IPS-18a (cell line): ENCODE measurements at regions not wholly inside any gene's neighbourhood (a gene's known extent, or its start where the extent isn't known, plus 50 kb on each side); places are given as distances from the start of the nearest gene placed in this dataset.

Experiments used
- H3K27ac ChIP-seq: one replicate; pipeline ENCODE4 v1.5.1; 2013; ENCODE audit warnings: low read length
- H3K27me3 ChIP-seq: one replicate; pipeline ENCODE4 v1.6.1; 2013; ENCODE audit warnings: mild to moderate bottlenecking, low read length; ENCODE audit not compliant: control insufficient read depth, insufficient read depth
- H3K36me3 ChIP-seq: one replicate; pipeline ENCODE4 v1.6.1; 2013; ENCODE audit warnings: low read depth, low read length; ENCODE audit not compliant: control insufficient read depth
- H3K4me1 ChIP-seq: one replicate; pipeline ENCODE4 v1.6.1; 2013; ENCODE audit warnings: low read depth, low read length; ENCODE audit not compliant: control insufficient read depth
- H3K4me3 ChIP-seq: one replicate; pipeline ENCODE4 v1.5.1; 2013; ENCODE audit warnings: low read length
- H3K9ac ChIP-seq: one replicate; pipeline ENCODE4 v1.6.1; 2013; ENCODE audit warnings: mild to moderate bottlenecking, low read length, moderate library complexity
- H3K9me3 ChIP-seq: one replicate; pipeline ENCODE4 v1.6.1; 2013; ENCODE audit warnings: low read depth, low read length; ENCODE audit not compliant: control insufficient read depth

DNA sequence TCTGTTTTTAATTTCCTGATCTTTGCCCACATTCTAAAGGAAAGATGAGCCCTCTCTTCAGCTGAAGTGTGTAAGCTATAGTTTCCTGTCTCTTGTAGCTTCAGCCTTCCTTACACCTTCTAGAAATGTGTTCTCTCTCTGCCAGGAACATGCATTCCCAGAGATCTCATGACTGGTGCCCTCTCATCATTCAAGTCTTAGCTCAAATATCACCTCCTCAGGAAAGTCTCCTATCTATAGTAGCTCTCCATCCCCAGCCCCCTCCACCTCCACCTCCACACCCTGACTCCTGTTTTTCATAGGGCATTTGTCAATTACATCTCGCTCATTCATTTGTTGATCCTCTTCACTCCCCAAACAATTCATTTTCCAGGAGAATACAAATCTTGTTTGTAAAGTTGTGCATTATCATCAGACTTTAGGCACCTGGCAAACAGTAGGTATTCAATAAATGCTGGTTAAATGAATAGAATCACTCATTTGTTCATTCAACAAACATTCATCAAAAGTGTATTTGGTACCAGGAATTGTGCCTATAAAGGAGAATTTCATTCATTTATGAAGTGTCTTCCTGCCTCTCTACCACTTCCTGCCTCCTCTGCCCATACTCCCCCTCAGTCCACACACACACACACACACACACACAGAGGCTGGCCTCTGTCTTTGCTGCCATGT lies 160.3 kb downstream of the BBOX1 start:
- Histone ChIP-seq H3K9me3 (no peaks in the 10 kb centered on the region), H3K4me3 (no peak overlapping the region), H3K9ac (no peak overlapping the region), H3K27me3 (no peaks in the 10 kb centered on the region), H3K4me1 (peaks cover 4% of the 10 kb centered on the region), H3K27ac (no peak overlapping the region), H3K36me3 (no peaks in the 10 kb centered on the region)

DNA sequence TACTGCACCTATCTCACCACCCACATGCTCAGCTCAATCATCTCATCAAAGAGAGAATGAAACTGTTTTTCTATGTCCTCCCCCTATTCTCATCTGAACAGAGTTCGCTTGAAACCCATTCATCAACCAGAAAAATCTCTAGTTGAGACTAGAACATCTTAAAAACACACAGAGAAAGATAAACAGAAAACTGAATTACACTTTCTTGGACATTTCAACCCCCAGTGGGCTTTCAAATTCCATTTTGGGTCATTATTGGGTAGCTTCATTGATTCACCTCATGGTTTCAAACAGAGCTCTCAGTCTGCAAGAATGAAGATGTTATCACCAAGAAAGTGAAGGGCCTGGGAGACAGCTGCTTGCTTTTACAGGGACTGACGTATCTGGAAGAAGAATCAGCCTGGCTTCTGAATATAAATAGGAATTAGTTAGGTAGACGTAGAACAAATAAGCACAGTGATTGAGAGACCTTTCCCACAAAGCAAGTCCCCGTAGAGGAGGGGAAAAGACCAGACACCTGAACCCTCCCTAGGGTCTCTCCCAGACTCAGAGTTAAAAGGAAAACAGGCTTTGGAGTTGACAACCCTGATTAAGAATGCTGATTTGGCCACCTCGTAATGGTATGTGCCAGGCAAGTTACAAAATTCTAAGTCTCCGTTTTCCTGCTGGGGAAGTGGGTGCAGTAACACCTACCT lies 155.7 kb downstream of the BBOX1 start:
- H3K27ac ChIP-seq: no peak overlapping the region
- no peaks in the 10 kb centered on the region for H3K9me3 ChIP-seq
- no peak overlapping the region for H3K4me3 ChIP-seq
- H3K4me1 ChIP-seq: no peaks in the 10 kb centered on the region
- H3K36me3 ChIP-seq: no peaks in the 10 kb centered on the region
- H3K27me3 ChIP-seq: no peaks in the 10 kb centered on the region
- H3K9ac ChIP-seq: no peak overlapping the region

DNA sequence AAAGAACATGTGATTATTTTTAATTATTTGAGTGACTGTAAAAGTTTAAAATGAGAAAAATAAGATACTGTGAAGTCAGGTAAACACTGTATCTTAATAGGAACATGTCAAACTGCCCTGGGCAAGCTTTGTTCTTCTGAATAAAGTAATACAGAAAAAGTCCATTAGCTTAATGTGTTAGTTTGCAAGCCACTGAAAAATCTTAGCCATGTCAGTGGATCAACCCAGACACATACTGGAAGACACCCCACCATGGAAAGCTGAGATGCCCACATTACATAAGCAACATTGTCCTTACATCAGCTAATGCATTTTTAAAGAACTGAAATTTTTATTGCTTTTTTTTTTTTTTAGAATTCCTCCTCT lies 155.2 kb downstream of the BBOX1 start:
- no peak overlapping the region for H3K27ac ChIP-seq
- H3K27me3 ChIP-seq: no peaks in the 10 kb centered on the region

DNA sequence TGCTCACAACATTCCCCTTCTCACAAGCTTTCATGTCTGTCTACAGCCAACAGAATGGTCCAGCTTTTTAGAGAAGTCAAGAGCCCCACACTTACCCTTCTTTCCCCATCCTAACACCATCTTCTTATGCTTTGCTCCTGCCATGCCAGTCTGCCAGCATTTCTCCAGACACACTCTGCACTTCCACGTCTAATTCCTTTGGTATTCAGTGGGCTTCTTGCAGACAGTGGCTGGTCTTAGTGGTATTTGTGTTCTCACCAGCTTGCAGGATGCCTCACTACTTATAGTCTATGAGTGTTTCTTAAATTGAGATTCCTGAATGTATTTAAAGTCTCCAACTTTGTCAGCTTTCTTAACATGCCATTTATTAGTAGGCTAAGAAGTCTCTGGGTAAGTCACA lies 154.4 kb downstream of the BBOX1 start:
- H3K27ac ChIP-seq: no peak overlapping the region
- H3K27me3 ChIP-seq: no peaks in the 10 kb centered on the region
- no peaks in the 10 kb centered on the region for H3K9me3 ChIP-seq
- H3K9ac ChIP-seq: no peak overlapping the region
- H3K4me3 ChIP-seq: no peak overlapping the region
- H3K4me1 ChIP-seq: no peaks in the 10 kb centered on the region
- H3K36me3 ChIP-seq: no peaks in the 10 kb centered on the region

More for the DNA sequence above, 155.2 kb downstream of the BBOX1 start:
- Histone ChIP-seq H3K4me3 (no peak overlapping the region), H3K36me3 (no peaks in the 10 kb centered on the region), H3K9ac (no peak overlapping the region), H3K9me3 (no peaks in the 10 kb centered on the region), H3K4me1 (no peaks in the 10 kb centered on the region)

DNA sequence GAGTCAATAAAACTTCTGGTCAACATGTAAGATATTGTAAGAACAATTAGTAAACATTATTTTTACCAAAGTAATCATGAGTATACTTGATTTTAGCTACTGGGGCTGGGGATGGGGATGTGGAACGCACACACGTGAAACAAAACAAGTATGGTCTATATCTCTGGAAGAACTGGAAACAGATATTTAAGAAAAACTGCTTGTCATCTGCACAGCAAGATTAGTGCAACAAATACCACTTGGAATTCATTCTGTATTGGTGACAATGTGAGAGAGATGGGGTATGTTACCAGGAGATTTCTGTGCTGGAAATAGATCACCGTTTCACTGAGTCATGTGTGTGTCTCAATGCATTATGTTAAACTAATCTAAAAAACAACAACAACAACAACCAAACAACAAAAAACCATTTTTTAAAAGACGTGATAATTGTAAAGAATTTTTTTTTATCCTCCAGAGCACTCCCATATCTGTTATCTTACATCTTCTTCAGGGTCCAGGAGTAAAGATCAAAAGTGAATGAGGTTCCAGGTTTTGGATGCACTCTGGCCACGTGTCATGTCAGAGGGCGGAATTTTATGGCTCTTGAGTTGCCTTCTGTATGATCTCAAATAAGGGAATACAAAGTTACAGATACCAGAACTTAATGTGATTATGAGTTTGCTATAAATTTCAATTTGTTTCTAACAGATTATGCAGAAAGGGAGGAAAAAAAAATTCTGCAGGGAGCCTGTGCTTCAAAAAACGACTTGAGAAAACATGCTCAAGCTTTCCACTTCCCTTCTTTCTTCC lies 153.0 kb downstream of the BBOX1 start:
- no peaks in the 10 kb centered on the region for H3K9me3 ChIP-seq
- no peak overlapping the region for H3K4me3 ChIP-seq
- H3K4me1 ChIP-seq: no peaks in the 10 kb centered on the region
- no peaks in the 10 kb centered on the region for H3K36me3 ChIP-seq
- H3K27ac ChIP-seq: no peak overlapping the region
- no peak overlapping the region for H3K9ac ChIP-seq
- H3K27me3 ChIP-seq: no peaks in the 10 kb centered on the region

DNA sequence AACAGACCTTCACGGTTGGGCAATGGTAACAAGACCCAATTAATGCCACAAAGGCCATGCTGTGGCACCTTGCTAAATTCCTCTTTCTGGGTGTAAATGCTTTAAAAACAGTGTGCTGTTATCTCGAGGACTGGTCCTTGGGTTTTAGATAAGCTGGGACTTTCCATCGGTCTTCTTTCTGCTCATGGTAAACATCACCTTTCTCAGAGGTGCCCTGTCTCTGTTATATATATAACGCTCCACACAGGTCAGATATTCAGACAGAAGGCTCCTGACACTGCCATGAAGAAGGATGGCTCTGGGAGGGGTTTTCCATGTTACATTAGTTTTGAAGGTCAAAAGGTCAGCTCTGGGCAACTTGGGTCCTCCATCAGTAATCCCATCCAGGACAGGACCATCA lies 151.6 kb downstream of the BBOX1 start:
- Histone ChIP-seq H3K27me3 (no peaks in the 10 kb centered on the region), H3K4me3 (no peak overlapping the region), H3K9ac (no peak overlapping the region), H3K4me1 (no peaks in the 10 kb centered on the region), H3K27ac (no peak overlapping the region), H3K9me3 (no peaks in the 10 kb centered on the region), H3K36me3 (no peaks in the 10 kb centered on the region)

- H3K36me3 ChIP-seq: no peaks in the 10 kb centered on the region
- no peaks in the 10 kb centered on the region for H3K27me3 ChIP-seq
- H3K9me3 ChIP-seq: no peaks in the 10 kb centered on the region
- no peak overlapping the region for H3K9ac ChIP-seq
- H3K4me3 ChIP-seq: no peak overlapping the region
- no peak overlapping the region for H3K27ac ChIP-seq
- H3K4me1 ChIP-seq: no peaks in the 10 kb centered on the region
Observed at GRCh38 chr11:27191639-27192038, 151.0 kb downstream of the BBOX1 start.

DNA sequence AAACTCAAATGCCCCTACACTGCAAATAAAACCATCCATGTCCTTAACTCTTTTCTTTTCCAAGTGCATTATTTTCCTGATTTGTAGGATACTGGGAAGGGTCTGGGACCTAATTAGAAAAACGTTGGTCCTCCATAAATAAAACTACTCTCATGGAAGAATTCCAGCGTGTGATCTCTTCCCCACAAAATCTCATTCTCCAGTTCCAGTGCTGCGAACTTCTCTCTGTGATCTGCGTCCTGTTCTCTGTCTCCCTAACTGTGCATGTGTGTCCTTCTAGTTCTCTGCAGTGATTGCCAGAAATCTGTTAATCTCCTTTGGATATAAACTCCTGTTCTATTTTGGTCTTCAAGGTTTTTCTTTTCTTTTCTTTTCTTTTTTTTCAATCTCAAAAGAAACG lies 148.1 kb downstream of the BBOX1 start:
- no peak overlapping the region for H3K4me3 ChIP-seq
- no peaks in the 10 kb centered on the region for H3K36me3 ChIP-seq
- no peak overlapping the region for H3K27ac ChIP-seq
- H3K9me3 ChIP-seq: no peaks in the 10 kb centered on the region
- no peaks in the 10 kb centered on the region for H3K27me3 ChIP-seq
- no peak overlapping the region for H3K9ac ChIP-seq
- H3K4me1 ChIP-seq: no peaks in the 10 kb centered on the region

GRCh38 chr11:27187848-27188621 lies 147.4 kb downstream of the BBOX1 start:
- Histone ChIP-seq H3K9ac (no peak overlapping the region), H3K36me3 (no peaks in the 10 kb centered on the region), H3K9me3 (no peaks in the 10 kb centered on the region), H3K27me3 (no peaks in the 10 kb centered on the region), H3K4me3 (no peak overlapping the region), H3K4me1 (no peaks in the 10 kb centered on the region), H3K27ac (no peak overlapping the region)

GRCh38 chr11:27187075-27187847 lies 146.6 kb downstream of the BBOX1 start:
- H3K27ac ChIP-seq: no peak overlapping the region
- no peaks in the 10 kb centered on the region for H3K27me3 ChIP-seq
- no peak overlapping the region for H3K9ac ChIP-seq
- H3K4me3 ChIP-seq: no peak overlapping the region
- no peaks in the 10 kb centered on the region for H3K36me3 ChIP-seq
- no peaks in the 10 kb centered on the region for H3K4me1 ChIP-seq
- H3K9me3 ChIP-seq: no peaks in the 10 kb centered on the region

DNA sequence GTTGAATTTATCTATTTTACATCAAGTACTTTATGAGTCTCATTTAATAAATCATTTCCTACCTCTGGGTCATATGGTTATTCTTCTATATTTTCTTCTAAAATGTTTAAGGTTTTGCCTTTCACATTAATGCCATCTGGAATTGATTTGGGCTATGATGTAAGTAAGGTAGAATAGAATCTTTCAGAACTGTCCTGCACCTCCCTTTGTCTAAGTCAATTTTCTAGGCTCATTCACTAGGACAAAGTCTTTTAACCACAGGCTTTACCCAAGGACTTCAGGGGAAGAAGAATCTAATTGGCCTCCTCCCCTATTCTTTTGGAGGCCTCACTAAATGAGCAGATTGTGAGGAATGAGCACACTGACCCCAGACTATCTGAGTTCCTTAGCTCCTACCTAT lies 146.0 kb downstream of the BBOX1 start:
- no peaks in the 10 kb centered on the region for H3K4me1 ChIP-seq
- no peak overlapping the region for H3K9ac ChIP-seq
- no peaks in the 10 kb centered on the region for H3K9me3 ChIP-seq
- no peaks in the 10 kb centered on the region for H3K27me3 ChIP-seq
- no peak overlapping the region for H3K27ac ChIP-seq
- no peaks in the 10 kb centered on the region for H3K36me3 ChIP-seq
- no peak overlapping the region for H3K4me3 ChIP-seq
